Ectodermal cell (in vitro differentiated cells): ENCODE measurements at regions not wholly inside any gene's neighbourhood (a gene's known extent, or its start where the extent isn't known, plus 50 kb on each side); places are given as distances from the start of the nearest gene placed in this dataset.

Source experiments
- H3K27ac ChIP-seq: 2 replicates; pipeline ENCODE4 v1.7.0; 2013; ENCODE audit warnings: mild to moderate bottlenecking, low read depth, low read length; ENCODE audit not compliant: insufficient read depth, poor library complexity, severe bottlenecking
- H3K27me3 ChIP-seq: 2 replicates; pipeline ENCODE4 v1.7.0; 2013; ENCODE audit warnings: mild to moderate bottlenecking, low read length; ENCODE audit not compliant: insufficient read depth, control insufficient read depth, poor library complexity, severe bottlenecking
- H3K36me3 ChIP-seq: one replicate; pipeline ENCODE4 v1.7.0; 2013; ENCODE audit warnings: low read length; ENCODE audit not compliant: control insufficient read depth, insufficient read depth
- H3K4me1 ChIP-seq: one replicate; pipeline ENCODE4 v1.7.0; 2013; ENCODE audit warnings: low read length; ENCODE audit not compliant: control insufficient read depth, insufficient read depth
- H3K4me3 ChIP-seq: 2 replicates; pipeline ENCODE4 v1.7.0; 2013; ENCODE audit warnings: low read depth, low read length, control low read depth; ENCODE audit not compliant: insufficient read depth
- H3K9me3 ChIP-seq: 2 replicates; pipeline ENCODE4 v1.7.0; 2013; ENCODE audit warnings: mild to moderate bottlenecking, low read length, moderate library complexity; ENCODE audit not compliant: control insufficient read depth
- WGBS, 2 experiments: methylation state at CpG; one replicate each; pipeline ENCODE4 v1.1.7; 2013; ENCODE audit warnings: missing lambda C conversion rate in 2 of 2; 5-methylcytosine and 5-hydroxymethylcytosine counted together

DNA sequence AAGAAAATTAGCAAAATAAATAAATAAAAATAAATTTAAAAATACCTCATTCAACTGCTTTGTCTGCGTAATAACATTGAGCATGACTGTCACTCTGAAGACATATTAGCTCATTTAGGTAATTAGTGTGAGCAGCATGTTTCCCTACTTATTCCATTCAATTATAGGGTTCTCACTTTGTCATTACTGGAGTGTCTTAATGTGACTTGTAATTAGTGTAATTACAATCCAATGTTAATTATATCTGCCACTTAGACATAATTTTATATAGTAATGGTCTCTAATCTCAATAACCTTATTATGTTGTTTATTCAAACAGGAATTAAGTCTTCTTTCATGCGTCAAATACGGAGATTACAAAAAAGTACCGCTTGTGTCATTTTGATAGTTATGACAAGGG is 893.9 kb upstream of the ACVR2A start:
- H3K27ac ChIP-seq, result no peak overlapping the region
- no peaks in the 10 kb centered on the region for H3K36me3 ChIP-seq
- no peaks in the 10 kb centered on the region for H3K27me3 ChIP-seq
- no peak overlapping the region for H3K4me3 ChIP-seq
- no peaks in the 10 kb centered on the region for H3K4me1 ChIP-seq
- no peaks in the 10 kb centered on the region for H3K9me3 ChIP-seq
- WGBS, 2 experiments, result 96 to 100% methylated on average over 4 of the region's 4 CpGs

DNA sequence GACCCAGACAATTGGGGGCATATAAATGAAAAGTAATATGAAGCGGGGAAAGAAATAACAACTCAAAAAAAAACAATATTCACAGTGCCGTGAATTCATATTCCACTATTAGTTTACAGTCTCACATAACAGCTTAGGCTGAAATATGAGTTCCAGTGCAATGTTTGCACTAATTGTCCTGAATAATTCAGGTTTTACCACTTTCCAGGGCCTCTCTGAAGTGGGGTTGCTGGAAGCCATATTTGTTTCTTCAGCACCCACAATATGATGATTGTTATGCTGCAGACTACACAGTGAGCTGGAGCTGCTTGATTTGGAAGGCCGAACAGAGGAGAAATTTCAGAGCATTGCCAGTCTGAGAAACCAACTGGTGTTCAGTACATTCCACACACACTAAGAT is 894.5 kb upstream of the ACVR2A start:
- 84 to 98% methylated on average over 2 to 3 of the region's 3 CpGs for WGBS, 2 experiments
- no peaks in the 10 kb centered on the region for H3K27me3 ChIP-seq
- no peaks in the 10 kb centered on the region for H3K4me1 ChIP-seq
- H3K36me3 ChIP-seq, result no peaks in the 10 kb centered on the region
- H3K27ac ChIP-seq, result no peak overlapping the region
- no peak overlapping the region for H3K4me3 ChIP-seq
- no peaks in the 10 kb centered on the region for H3K9me3 ChIP-seq

DNA sequence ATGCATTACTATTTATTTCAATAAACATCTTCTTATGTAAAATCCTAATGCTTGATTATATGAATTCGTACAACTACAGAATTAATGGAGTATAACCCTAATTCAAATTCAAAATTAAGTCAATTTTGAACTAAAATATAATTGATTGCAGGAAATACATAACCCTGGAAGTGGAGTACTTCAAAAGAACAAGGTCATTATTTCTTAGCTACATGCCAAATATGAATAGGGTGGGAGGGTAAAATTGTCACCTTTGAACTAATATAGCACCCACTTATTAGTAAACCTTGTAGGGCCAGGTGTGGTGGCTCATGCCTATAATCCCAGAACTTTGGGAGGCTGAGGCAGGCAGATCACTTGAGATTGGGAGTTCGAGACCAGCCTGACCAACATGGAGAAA is 895.4 kb upstream of the ACVR2A start:
- H3K9me3 ChIP-seq, result no peaks in the 10 kb centered on the region
- H3K4me1 ChIP-seq, result no peaks in the 10 kb centered on the region
- no peaks in the 10 kb centered on the region for H3K36me3 ChIP-seq
- WGBS, 2 experiments, result 73 to 83% methylated on average over 1 to 2 of the region's 2 CpGs
- H3K4me3 ChIP-seq, result no peak overlapping the region
- H3K27me3 ChIP-seq, result no peaks in the 10 kb centered on the region
- H3K27ac ChIP-seq, result no peak overlapping the region

DNA sequence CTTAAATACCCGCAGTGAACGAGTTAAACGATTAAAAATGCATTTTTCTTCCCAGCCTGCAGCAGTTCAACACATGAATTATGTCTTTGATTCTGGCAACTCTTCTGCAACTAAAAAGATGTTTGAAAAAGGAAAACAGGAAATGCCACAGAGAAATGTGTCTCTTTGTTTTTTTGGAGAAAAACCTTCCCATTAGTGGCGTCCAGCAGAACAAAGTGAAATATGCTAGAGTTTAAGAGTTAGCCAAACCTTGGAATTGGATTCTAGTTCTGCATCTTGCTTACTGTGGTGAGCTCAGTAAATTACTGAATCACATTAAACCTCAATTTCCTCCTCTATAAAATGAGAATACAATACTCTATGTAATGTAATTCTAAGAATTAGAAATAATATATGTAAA is 900.2 kb upstream of the ACVR2A start:
- WGBS, 2 experiments, result 96 to 97% methylated on average over 4 of the region's 4 CpGs
- H3K4me1 ChIP-seq, result no peaks in the 10 kb centered on the region

DNA sequence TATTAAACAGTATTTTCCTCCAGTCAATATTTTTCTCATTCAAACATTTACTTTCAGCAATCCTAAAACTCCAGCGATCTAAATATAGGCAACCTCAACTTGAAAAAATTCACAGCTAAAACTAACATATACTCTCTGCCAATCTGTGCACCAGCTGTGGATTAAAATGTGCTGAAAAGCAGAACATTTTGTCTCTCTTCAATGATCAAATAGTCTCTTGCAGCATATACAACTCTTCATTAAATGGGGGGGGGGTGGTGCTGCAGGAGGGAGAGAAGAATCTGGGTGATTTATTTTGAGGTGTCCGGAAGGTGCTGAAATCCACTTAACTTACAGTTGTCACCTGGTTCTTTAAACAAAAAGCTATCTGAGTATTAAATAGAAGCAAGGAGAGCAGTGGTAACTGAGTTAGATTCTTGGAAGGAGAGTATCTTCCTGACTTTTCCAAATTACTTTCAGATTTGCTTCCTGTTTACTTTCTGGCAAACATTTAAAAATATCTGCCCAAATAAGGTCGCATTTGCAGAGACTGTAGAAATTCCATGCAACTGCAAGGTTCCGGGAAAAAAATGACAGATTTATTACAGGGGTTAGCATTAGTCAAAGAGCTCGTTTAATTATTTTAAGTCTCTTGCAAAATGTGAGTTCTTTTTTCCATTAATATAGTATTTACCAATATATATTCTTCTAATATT is 904.7 kb upstream of the ACVR2A start:
- no peaks in the 10 kb centered on the region for H3K9me3 ChIP-seq
- H3K27ac ChIP-seq, result no peak overlapping the region

More for the DNA sequence above, 900.2 kb upstream of the ACVR2A start:
- Histone ChIP-seq H3K27ac (no peak overlapping the region), H3K27me3 (no peaks in the 10 kb centered on the region), H3K9me3 (no peaks in the 10 kb centered on the region), H3K4me3 (no peak overlapping the region), H3K36me3 (no peaks in the 10 kb centered on the region)

DNA sequence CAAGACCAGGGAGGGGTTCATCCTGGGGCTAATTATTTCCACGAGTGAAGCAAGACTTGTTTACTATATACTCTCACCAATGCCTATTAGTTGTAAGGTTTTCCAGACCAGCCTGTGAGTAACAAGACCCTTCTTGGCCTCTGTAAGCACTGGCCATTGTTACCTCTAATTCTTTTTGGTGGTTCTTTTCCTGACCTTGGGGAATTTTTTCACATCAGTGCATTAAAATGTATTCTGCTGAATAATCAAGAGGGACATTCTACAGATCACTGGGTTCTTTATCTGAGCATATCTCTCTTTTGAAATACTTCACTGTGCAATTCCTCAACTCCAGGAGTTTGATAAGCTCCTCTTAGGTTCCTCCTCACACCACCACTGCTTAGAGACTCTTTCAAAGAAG is 909.9 kb upstream of the ACVR2A start:
- Histone ChIP-seq H3K36me3 (no peaks in the 10 kb centered on the region), H3K4me3 (no peak overlapping the region), H3K27ac (no peak overlapping the region), H3K27me3 (no peaks in the 10 kb centered on the region), H3K4me1 (no peaks in the 10 kb centered on the region), H3K9me3 (no peaks in the 10 kb centered on the region)
- 92% methylated on average over 1 of the region's 1 CpG; no CpG with 5 or more reads in 1 of the 2 experiments for WGBS, 2 experiments

More for the DNA sequence above, 904.7 kb upstream of the ACVR2A start:
- 93% methylated on average over 4 to 5 of the region's 5 CpGs for WGBS, 2 experiments
- no peaks in the 10 kb centered on the region for H3K36me3 ChIP-seq
- no peaks in the 10 kb centered on the region for H3K4me1 ChIP-seq
- no peaks in the 10 kb centered on the region for H3K27me3 ChIP-seq
- no peak overlapping the region for H3K4me3 ChIP-seq

DNA sequence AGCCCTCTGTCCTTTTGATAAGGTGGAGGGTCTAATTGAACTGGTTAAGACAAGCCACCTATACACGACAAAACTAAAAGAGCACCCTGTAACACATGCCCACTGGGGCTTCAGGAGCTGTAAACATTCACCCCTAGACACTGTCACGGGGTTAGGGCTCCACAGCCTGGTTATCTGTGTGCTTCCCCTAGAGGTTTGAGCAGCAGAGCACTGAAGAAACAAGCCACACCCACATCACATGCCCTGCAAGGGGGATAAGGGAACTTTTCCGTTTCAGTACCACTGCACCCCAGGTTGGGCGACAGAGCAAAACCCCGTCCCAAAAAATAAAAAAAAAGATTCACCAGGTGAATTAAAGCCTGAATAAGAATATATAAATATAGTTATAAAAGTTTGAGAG is 913.7 kb upstream of the ACVR2A start:
- no peaks in the 10 kb centered on the region for H3K27me3 ChIP-seq
- whole genome bisulfite sequencing, 2 experiments, result 78 to 94% methylated on average over 2 to 4 of the region's 5 CpGs

DNA sequence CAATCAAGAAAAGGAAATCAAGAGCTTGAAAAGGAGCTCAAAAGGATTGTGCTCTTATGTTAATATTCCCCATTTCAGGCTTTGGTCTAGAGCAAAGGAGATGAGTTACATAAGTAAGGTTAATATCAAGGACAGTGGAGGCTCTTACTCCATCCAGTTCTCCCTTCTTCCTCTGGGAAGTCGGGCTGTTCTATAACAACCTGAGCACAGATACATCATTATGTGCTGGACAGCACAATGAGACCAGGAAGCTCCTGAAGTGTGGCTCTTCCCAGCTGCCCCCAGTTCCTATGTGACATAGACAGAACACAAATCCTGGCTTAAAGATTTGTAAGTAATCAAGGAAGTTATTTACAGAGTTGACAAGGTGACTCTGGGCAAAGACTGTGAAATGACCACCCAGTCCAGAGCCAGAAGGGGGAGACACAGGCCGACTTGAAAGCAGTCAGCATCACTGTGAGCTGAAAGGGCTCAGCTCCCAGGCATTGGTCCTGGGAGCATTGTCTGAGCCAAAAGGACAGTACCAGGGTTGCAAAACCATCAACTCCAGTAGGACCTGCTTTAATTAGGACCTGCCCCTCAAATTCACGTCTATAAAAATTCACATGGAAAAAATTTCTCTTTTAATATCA is 917.6 kb upstream of the ACVR2A start:
- no peak overlapping the region for H3K27ac ChIP-seq
- no peaks in the 10 kb centered on the region for H3K4me1 ChIP-seq
- no peaks in the 10 kb centered on the region for H3K27me3 ChIP-seq
- WGBS, 2 experiments, result 36 to 37% methylated on average over 3 of the region's 3 CpGs
- H3K36me3 ChIP-seq, result no peaks in the 10 kb centered on the region
- no peaks in the 10 kb centered on the region for H3K9me3 ChIP-seq
- H3K4me3 ChIP-seq, result no peak overlapping the region

More for the DNA sequence above, 913.7 kb upstream of the ACVR2A start:
- Histone ChIP-seq H3K9me3 (no peaks in the 10 kb centered on the region), H3K4me3 (no peak overlapping the region), H3K27ac (no peak overlapping the region), H3K36me3 (no peaks in the 10 kb centered on the region), H3K4me1 (no peaks in the 10 kb centered on the region)

DNA sequence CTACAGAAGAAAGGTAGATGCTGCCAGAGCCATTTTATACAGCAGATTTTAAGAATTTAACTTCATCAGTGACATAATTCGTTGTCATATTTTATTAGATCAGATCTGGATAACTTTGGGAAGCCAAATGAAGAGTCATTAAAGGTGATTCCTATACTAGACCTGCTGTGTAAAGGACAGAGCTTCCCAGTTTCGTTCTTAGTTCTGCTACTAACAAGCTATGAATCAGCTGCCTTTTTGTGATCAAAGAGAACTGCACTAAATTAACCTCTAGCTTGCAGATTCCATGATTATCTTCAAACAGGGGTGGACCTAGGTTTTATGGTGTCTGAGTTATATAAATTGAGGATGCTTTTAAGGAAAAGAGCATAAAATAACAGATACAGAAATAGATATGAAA is 926.5 kb upstream of the ACVR2A start:
- Histone ChIP-seq H3K36me3 (no peaks in the 10 kb centered on the region), H3K4me1 (no peaks in the 10 kb centered on the region), H3K27ac (no peak overlapping the region), H3K9me3 (no peaks in the 10 kb centered on the region), H3K4me3 (no peak overlapping the region), H3K27me3 (no peaks in the 10 kb centered on the region)
- 89 to 91% methylated on average over 2 of the region's 2 CpGs for WGBS, 2 experiments

DNA sequence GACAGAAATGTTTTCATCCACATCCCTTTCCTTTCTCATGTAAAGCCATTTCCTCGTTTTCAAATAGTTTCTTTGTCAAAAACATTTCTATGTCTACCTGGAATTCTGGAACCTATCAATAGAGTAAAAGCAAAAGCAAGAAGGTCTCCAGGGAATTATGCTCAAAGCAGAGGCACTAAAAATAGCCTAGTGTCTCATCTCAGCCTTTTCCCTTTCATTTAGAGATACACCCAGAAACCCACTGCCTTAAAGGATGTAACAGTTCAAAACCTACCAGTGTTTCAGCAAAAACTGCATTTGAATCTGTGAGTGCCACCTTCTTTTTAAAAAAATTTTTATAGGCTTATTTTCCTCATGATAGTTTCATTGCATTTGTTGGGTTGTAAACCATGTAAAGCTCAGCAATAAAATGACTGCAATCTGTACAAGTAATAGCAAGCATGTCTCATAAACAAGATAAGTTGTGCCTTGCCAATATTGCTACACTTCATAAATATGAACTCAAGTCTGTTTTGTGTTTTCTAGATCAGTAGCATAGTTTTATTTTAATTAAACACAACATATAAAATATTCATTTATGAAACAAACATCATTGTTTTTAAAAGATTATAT is 927.3 kb upstream of the ACVR2A start:
- Histone ChIP-seq H3K27me3 (no peaks in the 10 kb centered on the region), H3K4me1 (no peaks in the 10 kb centered on the region), H3K4me3 (no peak overlapping the region), H3K27ac (no peak overlapping the region), H3K36me3 (no peaks in the 10 kb centered on the region), H3K9me3 (no peaks in the 10 kb centered on the region)
- WGBS, 2 experiments, result 82 to 90% methylated on average over 1 of the region's 1 CpG
